HUES48 (cell line): ENCODE measurements at regions not wholly inside any gene's neighbourhood (a gene's known extent, or its start where the extent isn't known, plus 50 kb on each side); places are given as distances from the start of the nearest gene placed in this dataset.

Source experiments
- H3K27ac ChIP-seq: one replicate; pipeline ENCODE4 v1.7.0; 2013; ENCODE audit warnings: low read depth, low read length, inconsistent platforms
- H3K27me3 ChIP-seq: 2 replicates; pipeline ENCODE4 v1.6.1; 2013; ENCODE audit warnings: mild to moderate bottlenecking, low read length; ENCODE audit not compliant: control insufficient read depth, insufficient read depth
- H3K36me3 ChIP-seq: 2 replicates; pipeline ENCODE4 v1.6.1; 2013; ENCODE audit warnings: low read length; ENCODE audit not compliant: control insufficient read depth, insufficient read depth
- H3K4me1 ChIP-seq: 2 replicates; pipeline ENCODE4 v1.6.1; 2013; ENCODE audit warnings: mild to moderate bottlenecking, low read length; ENCODE audit not compliant: control insufficient read depth, insufficient read depth
- H3K4me3 ChIP-seq: 2 replicates; pipeline ENCODE4 v1.5.1; 2013; ENCODE audit warnings: mild to moderate bottlenecking, low read depth, low read length
- H3K9ac ChIP-seq: 2 replicates; pipeline ENCODE4 v1.6.1; 2013; ENCODE audit warnings: mild to moderate bottlenecking, low read depth, low read length, moderate library complexity
- H3K9me3 ChIP-seq: 2 replicates; pipeline ENCODE4 v1.6.1; 2013; ENCODE audit warnings: low read length; ENCODE audit not compliant: control insufficient read depth, insufficient read depth

DNA sequence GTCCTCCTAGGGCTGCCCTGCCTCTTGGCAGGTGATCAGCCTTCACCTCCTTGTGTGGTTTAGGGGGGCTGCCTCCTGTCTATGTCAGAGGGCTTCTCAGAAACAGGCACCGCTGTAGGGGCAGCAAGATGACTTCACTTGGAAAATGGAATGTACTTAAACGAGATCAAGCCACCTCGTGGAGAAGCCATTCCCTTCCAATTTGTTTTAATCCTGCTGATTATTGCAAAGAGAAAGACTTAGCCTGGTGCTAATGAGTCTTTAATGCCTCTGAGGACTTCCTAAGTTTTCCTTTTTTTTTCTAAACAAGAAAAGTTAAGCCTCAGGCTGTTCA, 62.3 kb upstream of the RFLNA start:
- H3K27ac ChIP-seq = no peak overlapping the region
- H3K27me3 ChIP-seq = no peaks in the 10 kb centered on the region
- H3K9me3 ChIP-seq = 0 out of 2 replicates have a peak, but pooled peaks cover 2% of the 10 kb centered on the region

GRCh38 chr12:124233041-124233796, 61.7 kb upstream of the RFLNA start:
- peak overlapping the region; percentile 24 for H3K27ac ChIP-seq
- no peak overlapping the region for H3K9ac ChIP-seq
- no peaks in the 10 kb centered on the region for H3K4me1 ChIP-seq
- no peaks in the 10 kb centered on the region for H3K27me3 ChIP-seq
- no peaks in the 10 kb centered on the region for H3K36me3 ChIP-seq
- H3K9me3 ChIP-seq = 0 out of 2 replicates have a peak, but pooled peaks cover 2% of the 10 kb centered on the region
- no peak overlapping the region for H3K4me3 ChIP-seq

More for the DNA sequence above, 62.3 kb upstream of the RFLNA start:
- Histone ChIP-seq H3K36me3 (no peaks in the 10 kb centered on the region), H3K4me3 (no peak overlapping the region), H3K4me1 (no peaks in the 10 kb centered on the region), H3K9ac (no peak overlapping the region)

GRCh38 chr12:124233846-124234640, 60.9 kb upstream of the RFLNA start:
- H3K27ac ChIP-seq = no peak overlapping the region
- no peaks in the 10 kb centered on the region for H3K36me3 ChIP-seq

DNA sequence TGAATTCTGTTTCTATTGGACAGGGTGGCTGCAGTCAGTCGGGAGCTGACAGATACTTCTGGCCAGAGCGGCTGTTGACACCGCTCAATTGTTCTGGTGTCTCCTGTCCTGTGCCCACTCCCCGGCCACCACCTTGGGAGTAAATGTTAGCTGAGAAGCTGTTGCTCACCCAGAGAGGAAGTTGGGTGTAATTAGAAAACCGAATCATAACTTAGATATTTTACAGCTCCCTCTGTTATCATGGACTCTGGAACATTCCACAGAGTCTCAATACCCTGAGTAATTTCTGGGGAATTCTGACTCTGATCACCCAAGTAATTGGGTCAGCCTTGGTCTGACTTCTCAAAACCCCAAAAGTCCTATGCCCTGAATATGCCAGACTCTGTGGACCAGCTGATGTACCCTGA, 58.3 kb upstream of the RFLNA start:
- no peak overlapping the region for H3K9ac ChIP-seq
- H3K9me3 ChIP-seq = 0 out of 2 replicates have a peak, but pooled peaks cover 2% of the 10 kb centered on the region
- no peaks in the 10 kb centered on the region for H3K36me3 ChIP-seq
- H3K4me1 ChIP-seq = peaks cover 1% of the 10 kb centered on the region
- no peak overlapping the region for H3K4me3 ChIP-seq
- H3K27me3 ChIP-seq = no peaks in the 10 kb centered on the region
- no peak overlapping the region for H3K27ac ChIP-seq

More at GRCh38 chr12:124233846-124234640, 60.9 kb upstream of the RFLNA start:
- H3K27me3 ChIP-seq = no peaks in the 10 kb centered on the region
- 0 out of 2 replicates have a peak, but pooled peaks cover 2% of the 10 kb centered on the region for H3K9me3 ChIP-seq
- H3K4me1 ChIP-seq = no peaks in the 10 kb centered on the region
- H3K4me3 ChIP-seq = no peak overlapping the region
- H3K9ac ChIP-seq = no peak overlapping the region

DNA sequence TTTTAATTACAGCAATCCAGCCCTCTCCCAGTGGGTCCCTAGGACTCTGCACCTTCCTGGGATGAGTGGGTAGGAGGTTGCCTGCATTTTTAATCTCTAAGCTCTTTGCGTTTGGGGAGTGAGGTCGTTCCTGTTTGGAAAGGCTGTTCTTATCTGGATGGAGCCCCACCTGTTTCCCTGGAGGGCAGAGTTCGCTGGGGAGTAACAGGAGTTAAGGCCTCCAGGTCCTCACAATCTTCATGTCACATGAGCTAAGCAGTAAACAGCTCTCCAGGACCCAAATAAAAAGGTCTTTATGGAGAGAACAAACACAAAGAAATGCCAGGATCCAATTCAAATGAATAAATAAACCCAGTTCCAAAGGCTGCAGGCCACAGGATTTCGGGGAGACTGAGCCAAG, 56.0 kb upstream of the RFLNA start:
- H3K27ac ChIP-seq = peak overlapping the region; percentile 26
- no peak overlapping the region for H3K4me3 ChIP-seq
- H3K4me1 ChIP-seq = peaks cover 10% of the 10 kb centered on the region
- no peak overlapping the region for H3K9ac ChIP-seq
- 0 out of 2 replicates have a peak, but pooled peaks cover 2% of the 10 kb centered on the region for H3K9me3 ChIP-seq
- no peaks in the 10 kb centered on the region for H3K36me3 ChIP-seq
- no peaks in the 10 kb centered on the region for H3K27me3 ChIP-seq

DNA sequence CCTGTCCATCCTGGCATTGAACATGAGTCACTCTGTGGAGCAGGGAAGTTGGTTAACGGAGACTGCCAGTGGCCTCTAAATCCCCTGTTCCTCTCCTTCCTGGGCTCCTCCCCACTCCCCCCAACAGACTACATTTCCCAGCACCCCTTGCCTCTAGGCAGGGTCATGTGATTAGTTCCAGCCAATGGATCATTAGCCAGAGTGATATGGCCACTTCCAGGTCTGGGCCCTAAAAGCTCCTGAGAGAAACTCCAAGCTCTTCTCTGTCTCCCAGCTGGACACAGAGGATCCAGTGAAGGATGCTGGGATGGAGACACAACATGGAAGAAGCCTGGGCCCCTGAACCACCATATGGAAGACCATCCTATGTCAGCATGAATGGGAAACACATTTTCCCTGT, 54.4 kb upstream of the RFLNA start:
- Histone ChIP-seq H3K4me3 (no peak overlapping the region), H3K27ac (no peak overlapping the region), H3K9me3 (no peaks in the 10 kb centered on the region), H3K4me1 (peaks cover 10% of the 10 kb centered on the region), H3K36me3 (no peaks in the 10 kb centered on the region), H3K9ac (no peak overlapping the region), H3K27me3 (no peaks in the 10 kb centered on the region)

- Histone ChIP-seq H3K27me3 (no peaks in the 10 kb centered on the region), H3K36me3 (no peaks in the 10 kb centered on the region), H3K9ac (no peak overlapping the region), H3K9me3 (no peaks in the 10 kb centered on the region), H3K4me3 (no peak overlapping the region), H3K4me1 (peaks cover 10% of the 10 kb centered on the region), H3K27ac (no peak overlapping the region)
Measured at GRCh38 chr12:124241776-124242528, 52.9 kb upstream of the RFLNA start.

DNA sequence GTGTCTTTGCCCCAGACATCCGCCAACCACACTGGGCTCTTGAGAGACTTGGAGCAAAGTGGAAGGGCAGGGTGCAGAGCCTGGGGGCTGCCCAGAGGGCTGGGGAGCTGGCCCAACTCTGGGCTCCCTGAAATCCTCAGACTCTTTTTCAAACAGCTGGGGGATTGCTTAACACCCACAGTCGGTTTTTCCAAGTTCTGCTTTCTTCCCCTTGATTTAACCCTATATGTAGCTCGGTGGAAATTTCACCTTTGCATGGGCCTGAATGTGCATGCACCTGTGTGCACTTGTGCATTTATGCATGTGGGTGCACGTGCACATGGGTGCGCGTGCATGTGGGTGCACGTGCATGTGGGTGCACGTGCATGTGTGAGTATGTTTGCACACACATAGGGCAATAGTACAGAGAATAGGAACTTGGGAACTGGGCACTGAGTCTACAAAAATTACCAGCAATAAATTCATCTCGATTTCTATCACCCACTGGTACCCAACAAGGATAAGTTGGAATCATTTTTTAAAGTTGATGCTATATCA, 52.3 kb upstream of the RFLNA start:
- Histone ChIP-seq H3K27ac (no peak overlapping the region), H3K27me3 (no peaks in the 10 kb centered on the region), H3K4me1 (peaks cover 10% of the 10 kb centered on the region), H3K4me3 (no peak overlapping the region), H3K9me3 (no peaks in the 10 kb centered on the region), H3K9ac (no peak overlapping the region), H3K36me3 (no peaks in the 10 kb centered on the region)

- Histone ChIP-seq H3K27me3 (no peaks in the 10 kb centered on the region), H3K9me3 (no peaks in the 10 kb centered on the region), H3K4me1 (peaks cover 10% of the 10 kb centered on the region), H3K4me3 (no peak overlapping the region), H3K27ac (no peak overlapping the region), H3K36me3 (no peaks in the 10 kb centered on the region), H3K9ac (no peak overlapping the region)
Measured at GRCh38 chr12:124243936-124244335, 51.0 kb upstream of the RFLNA start.
